ENCODE measurements at regions not wholly inside any gene's neighbourhood (a gene's known extent, or its start where the extent isn't known, plus 50 kb on each side); places are given as distances from the start of the nearest gene placed in this dataset.

GRCh38 chr5:8381972-8382371 lies 513.0 kb downstream of the MTRR start:
- DNase-seq (ENCODE audit: low read depth in 2 of 3, low spot score in 2 of 3): no peak

DNA sequence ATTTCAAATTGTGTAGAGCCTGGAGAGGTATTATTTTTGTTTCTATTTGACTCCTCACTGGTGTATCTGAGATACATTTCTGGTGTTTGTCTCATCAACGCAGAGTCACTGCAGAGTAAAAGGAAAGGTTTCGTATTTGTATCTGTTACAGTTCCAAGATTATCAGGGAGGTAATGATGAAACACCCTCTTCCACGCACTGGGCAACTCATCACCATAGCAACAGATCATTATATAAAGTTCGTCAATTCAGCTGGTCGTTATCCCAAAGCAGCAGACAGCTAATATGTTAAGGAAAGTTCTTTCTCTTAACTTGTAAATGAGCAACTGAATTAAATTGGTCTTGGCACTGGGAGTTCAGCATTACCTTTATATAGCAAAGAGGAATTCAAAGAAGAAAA lies 513.5 kb downstream of the MTRR start:
- no peak for DNase-seq (ENCODE audit: low read depth in 2 of 3, low spot score in 2 of 3)

GRCh38 chr5:8383616-8384015 lies 514.7 kb downstream of the MTRR start:
- DNase-seq (ENCODE audit: low read depth in 2 of 3, low spot score in 2 of 3): no peak

- no peak for DNase-seq (ENCODE audit: low read depth in 2 of 3, low spot score in 2 of 3)
Observed at GRCh38 chr5:8386719-8387288, 517.9 kb downstream of the MTRR start.

GRCh38 chr5:8391911-8392310 lies 523.0 kb downstream of the MTRR start:
- DNase-seq (ENCODE audit: low read depth in 2 of 3, low spot score in 2 of 3): no peak

- no peak for DNase-seq (ENCODE audit: low read depth in 2 of 3, low spot score in 2 of 3)
Observed at GRCh38 chr5:8393240-8393639, 524.3 kb downstream of the MTRR start.

- no peak for DNase-seq (ENCODE audit: low read depth in 2 of 3, low spot score in 2 of 3)
Observed at GRCh38 chr5:8394965-8395364, 526.0 kb downstream of the MTRR start.

DNA sequence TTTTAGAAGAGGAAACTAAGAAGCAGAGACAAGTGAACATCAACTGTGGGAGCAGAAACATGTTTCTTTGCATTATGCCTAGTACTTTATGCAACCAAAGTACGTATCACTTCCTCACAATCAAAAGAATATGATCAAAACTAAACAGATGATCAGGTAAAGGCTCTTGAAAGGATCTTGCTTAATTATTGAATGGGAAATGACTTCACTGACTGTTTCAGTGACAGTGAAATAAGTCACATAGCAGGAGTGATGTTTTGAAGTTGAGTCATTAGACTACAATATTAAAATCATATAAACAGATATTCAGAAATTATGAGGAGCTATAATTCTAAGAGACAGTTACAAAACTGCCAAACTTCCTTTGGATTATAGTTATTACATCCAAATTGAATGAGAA lies 527.3 kb downstream of the MTRR start:
- DNase-seq (ENCODE audit: low read depth in 2 of 3, low spot score in 2 of 3): no peak

DNA sequence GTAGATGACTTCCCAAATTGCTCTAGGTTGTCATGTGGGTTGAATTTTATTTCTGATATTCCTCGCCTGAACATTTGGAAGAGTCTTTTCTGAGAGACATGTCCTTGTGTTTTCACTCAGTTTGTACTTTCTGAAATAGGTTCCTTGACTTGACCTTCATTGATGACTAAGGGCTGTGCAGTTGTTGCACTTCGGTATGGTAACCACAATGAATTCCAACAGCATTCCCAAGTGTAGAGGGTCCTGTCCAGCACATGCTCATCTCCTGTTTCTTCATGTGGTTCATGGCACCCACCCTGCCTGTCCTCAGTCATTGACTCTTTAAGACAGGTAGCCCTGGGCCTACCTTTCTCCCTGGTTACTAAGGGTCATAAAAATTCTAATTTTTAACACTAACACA lies 527.8 kb downstream of the MTRR start:
- DNase-seq (ENCODE audit: low read depth in 2 of 3, low spot score in 2 of 3): no peak

DNA sequence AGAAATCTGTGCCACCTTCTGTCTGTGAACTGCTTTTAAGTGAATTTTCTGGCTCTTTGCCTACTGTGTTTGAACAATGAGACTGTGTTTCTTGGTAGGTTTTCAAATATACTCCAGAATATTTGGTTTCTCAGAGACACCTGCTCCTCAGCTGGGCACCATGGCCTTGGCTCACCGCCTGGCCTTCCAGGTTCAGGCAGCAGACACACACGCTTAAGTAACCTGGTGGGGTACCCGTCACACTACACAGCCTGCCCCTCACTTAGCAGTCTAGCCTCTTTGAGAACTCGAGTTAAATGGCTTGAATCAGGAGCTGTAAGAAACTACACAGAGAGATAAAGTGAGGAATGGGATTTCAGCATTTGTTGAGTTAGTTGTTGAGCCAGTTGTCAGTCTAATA lies 530.5 kb downstream of the MTRR start:
- no peak for DNase-seq (ENCODE audit: low read depth in 2 of 3, low spot score in 2 of 3)

DNA sequence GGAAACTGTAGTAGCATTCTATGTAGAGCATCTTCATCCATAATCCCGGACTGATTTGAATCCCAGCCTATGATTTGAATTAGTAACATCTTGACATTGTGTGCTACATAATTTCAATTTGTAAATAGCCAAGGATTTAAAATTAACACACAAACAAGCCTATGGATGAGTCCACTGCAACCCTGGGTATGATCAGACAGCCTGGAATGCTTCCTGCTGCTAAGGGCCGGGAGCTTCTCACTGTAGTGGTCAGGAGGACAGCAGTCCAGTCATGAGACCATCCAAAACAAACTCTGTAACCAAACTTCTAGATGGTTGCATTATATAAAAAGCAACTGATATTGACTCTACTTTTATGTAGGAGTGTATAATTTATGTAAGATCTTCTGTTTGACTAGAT lies 539.3 kb downstream of the MTRR start:
- DNase-seq (ENCODE audit: low read depth in 2 of 3, low spot score in 2 of 3): no peak

DNA sequence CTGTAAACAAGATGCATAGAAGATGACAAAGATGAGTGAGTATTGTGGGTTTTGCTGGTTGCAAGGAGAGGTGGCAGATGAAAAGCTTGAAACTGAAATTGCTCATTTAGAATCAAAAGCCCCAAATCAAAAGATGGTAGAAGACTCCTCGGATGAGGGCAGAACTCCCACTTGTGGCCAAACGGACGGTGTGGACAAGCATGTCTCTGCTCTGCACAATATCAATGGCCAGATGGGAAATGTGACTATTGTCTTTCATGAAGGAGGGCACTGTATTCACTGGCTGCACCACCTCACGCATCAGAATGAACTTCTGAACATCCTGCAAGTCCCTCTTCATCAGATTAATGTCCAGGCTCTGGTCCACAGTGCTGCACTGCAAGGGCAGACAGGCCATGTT lies 541.7 kb downstream of the MTRR start:
- DNase-seq (ENCODE audit: low read depth in 2 of 3, low spot score in 2 of 3): no peak

- DNase-seq (ENCODE audit: low read depth in 2 of 3, low spot score in 2 of 3): no peak
Observed at GRCh38 chr5:8413975-8414374, 545.0 kb downstream of the MTRR start.

DNA sequence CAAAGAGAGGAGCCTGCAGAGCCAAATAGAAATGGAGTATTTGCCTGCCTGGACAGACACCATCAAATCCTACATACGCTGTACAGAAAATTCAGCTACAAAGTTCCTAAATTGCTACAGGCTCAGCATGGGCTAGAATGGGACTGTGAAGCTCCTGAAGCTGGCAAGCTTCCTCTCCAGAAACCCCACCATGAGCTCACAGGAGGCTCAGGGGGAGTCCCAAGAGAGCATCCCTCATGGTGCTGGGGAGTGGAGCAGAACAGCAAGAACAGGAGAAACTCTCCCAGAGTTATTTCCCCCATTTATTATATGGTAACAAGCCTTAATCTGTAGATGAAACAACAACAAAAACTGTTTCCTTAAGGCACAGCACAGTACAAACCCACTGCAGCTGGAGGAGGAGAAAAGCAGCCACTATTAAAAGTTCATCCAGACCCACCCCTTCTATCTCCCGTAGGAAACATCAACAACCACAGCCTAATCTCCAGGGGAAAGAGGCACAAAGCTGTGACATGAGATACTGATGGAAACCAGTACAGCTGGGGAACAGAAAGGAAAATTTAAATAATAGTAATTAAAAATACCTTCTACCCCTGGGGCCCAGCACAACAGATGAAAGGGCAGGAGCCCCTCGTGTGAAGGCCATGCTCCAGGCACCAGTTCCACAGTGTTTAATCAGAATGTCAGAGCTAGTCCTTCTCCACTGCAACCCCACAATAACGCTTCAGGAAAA lies 548.5 kb downstream of the MTRR start:
- no peak for DNase-seq (ENCODE audit: low read depth in 2 of 3, low spot score in 2 of 3)

GRCh38 chr5:8418049-8418426 lies 549.1 kb downstream of the MTRR start:
- DNase-seq (ENCODE audit: low read depth in 2 of 3, low spot score in 2 of 3): no peak

DNA sequence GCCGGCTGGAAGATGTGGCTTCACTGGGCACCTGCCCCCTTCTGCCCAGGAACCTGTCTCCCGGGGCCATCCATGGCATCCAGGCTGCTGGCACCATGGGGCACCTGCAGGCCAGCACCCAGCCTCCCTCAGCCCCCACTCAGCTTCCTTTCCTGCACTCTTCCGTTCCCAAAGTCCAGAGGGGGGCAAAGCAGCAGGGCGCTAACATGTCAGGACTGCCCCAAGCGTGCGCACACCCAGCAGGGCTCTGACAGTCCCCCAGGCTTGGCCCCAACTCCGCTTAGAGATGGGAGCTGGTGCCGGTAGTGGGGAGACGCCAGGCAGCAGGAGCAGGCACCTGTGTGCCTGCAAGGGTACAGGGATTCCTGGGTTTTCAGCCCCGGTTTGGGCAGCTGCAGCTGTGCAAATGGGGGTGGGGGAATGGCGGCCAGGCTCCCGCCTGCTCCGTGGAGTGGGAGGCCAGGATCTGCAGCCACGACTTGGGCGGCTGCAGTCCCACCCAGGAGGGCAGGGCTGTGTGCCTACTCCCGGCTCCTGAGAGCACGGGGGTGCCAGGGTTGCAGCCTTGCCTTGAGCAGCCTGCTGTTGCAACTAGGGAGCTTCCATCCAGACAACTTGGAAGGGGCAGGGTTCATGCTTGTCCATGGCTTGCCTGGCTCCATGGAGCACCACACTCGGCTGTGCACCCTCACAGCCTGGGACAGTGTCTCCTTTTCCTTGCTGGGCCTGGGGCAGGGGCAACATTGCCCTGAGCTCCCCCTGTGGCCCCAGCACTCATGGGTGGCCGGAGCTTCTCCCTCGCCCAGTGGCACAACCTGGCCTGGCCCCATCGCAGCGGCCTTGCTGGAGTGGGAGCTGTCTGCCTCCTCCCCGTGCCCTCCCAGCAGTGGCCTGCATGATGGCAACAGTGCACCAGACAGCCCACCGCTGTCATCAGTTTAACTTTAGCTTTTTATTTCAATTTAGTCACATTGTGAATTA lies 561.1 kb downstream of the MTRR start:
- DNase-seq (ENCODE audit: low read depth in 2 of 3, low spot score in 2 of 3): no peak

GRCh38 chr5:8434501-8434900 lies 565.6 kb downstream of the MTRR start:
- DNase-seq (ENCODE audit: low read depth in 2 of 3, low spot score in 2 of 3): no peak

DNA sequence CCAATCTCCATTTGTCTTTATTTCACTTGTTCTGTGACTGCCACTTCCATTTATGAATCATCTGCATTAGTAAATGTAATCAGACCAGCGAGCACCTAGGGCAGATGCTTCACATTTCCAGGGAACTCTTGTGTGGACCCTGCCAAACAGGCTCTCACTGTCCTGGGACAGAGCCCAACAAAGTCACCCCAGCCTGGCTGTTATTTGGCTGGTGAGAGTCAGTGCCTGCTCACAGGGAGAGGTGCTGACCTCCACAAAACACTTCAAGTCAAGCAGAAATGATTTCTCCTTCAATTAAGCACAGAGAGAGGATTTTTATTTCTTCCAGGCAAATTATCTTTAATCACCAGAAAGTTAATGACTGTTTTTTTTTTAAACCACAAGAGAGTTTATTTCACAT lies 568.0 kb downstream of the MTRR start:
- no peak for DNase-seq (ENCODE audit: low read depth in 2 of 3, low spot score in 2 of 3)

DNA sequence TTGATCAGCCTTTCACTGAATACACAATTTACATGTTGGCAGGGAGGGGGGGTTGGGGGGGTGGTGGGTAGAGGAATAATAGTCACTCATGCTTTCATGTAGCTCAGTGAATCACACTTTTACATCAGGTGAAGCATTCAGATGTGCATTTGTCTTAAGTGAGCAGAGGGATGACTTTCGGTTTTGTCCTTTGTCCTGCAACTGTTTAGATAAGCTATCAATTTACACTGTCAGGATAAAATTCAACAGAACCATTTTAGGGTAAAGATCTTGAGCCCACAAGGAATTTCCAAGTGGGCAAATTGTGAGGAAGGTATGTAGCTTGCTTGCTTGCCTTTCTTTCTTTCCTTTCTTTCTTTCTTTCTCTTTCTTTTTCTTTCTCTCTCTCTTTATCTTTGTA lies 576.2 kb downstream of the MTRR start:
- DNase-seq (ENCODE audit: low read depth in 2 of 3, low spot score in 2 of 3): no peak

DNA sequence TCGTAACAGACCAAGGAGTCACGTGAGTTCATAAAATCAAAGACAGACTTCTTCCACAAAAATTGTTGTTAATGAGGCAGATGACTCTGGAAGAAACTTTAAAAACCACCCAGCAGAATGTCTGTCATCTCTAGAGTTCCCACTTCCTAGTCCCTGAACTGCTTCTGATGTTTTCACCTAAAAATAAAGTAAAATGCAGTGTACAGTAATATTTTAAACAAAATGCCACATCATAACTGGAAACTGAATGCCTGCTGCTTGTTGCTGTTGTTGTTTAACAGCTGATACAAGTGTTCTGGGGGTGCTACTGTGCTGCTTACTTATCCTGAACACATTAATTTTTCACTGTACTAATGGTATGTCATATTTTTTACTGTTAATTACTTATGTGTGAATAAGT lies 577.2 kb downstream of the MTRR start:
- DNase-seq (ENCODE audit: low read depth in 2 of 3, low spot score in 2 of 3): no peak

DNA sequence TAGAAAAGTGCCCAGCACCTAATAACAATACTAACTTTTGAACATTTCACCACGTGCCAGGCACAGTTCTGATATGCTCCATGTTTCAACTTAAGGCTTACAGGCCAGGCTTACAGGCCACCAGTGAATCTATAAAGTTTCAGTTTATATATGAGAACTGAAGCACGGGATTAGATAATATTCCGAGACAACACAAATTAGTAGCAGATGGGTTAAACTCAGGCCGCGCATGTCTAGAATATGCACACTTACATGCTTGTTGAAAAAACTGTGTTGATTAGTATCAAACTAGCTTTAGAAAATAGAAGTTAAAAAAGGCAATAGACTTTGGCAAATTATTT lies 587.9 kb downstream of the MTRR start:
- DNase-seq (ENCODE audit: low read depth in 2 of 3, low spot score in 2 of 3): no peak
